ENCODE measurements at regions not wholly inside any gene's neighbourhood (a gene's known extent, or its start where the extent isn't known, plus 50 kb on each side); places are given as distances from the start of the nearest gene placed in this dataset.
"Not testable (repeated sequence)": the region's sequence is repeated elsewhere in the genome, so short reads cannot be mapped to it uniquely, and the experiment has no call there.

DNA sequence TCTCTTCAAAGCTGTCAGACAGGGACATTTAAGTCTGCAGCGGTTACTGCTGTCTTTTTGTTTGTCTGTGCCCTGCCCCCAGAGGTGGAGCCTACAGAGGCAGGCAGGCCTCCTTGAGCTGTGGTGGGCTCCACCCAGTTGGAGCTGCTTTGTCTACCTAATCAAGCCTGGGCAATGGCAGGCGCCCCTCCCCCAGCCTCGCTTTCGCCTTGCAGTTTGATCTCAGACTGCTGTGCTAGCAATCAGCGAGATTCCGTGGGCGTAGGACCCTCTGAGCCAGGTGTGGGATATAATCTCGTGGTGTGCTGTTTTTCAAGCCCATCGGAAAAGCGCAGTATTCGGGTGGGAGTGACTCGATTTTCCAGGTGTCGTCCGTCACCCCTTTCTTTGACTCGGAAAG lies 648.1 kb upstream of the RAG2 start:
- POLR2A ChIA-PET; in situ Hi-C loops (cut with MboI); RAD21 ChIA-PET (ENCODE audit: unreplicated experiment); H3K9ac ChIP-seq (ENCODE audit: control insufficient read depth, insufficient read depth, low read length); H3K4me1 ChIP-seq (ENCODE audit: control insufficient read depth, insufficient read depth, low read length); H3K4me2 ChIP-seq (ENCODE audit: control insufficient read depth, insufficient read depth); H2AFZ ChIP-seq (ENCODE audit: control insufficient read depth, low read depth, low read length); H3K27me3 ChIP-seq (replicated peaks in 1 of 2; ENCODE audit: control insufficient read depth in 2 of 2, insufficient read depth in 2 of 2, low read length in 1 of 2); H3K79me2 ChIP-seq (ENCODE audit: control insufficient read depth, insufficient read depth, low read length); DNase-seq (ENCODE audit: low read depth, low spot score); BruUV-seq (replicated peaks); ATAC-seq; H3K27ac ChIP-seq (ENCODE audit: control insufficient read depth, insufficient read depth); H4K20me1 ChIP-seq (ENCODE audit: control insufficient read depth, insufficient read depth); CTCF ChIA-PET; H3K4me3 ChIP-seq; H3K9me3 ChIP-seq (replicated peaks; ENCODE audit: control insufficient read depth, insufficient read depth, low read length); SMC1A ChIA-PET (ENCODE audit: uncharacterized antibody, unreplicated experiment); intact Hi-C loops (cut with micrococcal nuclease; ENCODE audit: unreplicated experiment); FAIRE-seq; H3K36me3 ChIP-seq (ENCODE audit: control insufficient read depth in 2 of 2, insufficient read depth in 2 of 2, low read length in 1 of 2): not testable (repeated sequence)
- 63% methylated on average over 14 of the region's 15 CpGs for WGBS (ENCODE audit: insufficient coverage, insufficient replicate concordance, low lambda C conversion rate, missing lambda C conversion rate)

DNA sequence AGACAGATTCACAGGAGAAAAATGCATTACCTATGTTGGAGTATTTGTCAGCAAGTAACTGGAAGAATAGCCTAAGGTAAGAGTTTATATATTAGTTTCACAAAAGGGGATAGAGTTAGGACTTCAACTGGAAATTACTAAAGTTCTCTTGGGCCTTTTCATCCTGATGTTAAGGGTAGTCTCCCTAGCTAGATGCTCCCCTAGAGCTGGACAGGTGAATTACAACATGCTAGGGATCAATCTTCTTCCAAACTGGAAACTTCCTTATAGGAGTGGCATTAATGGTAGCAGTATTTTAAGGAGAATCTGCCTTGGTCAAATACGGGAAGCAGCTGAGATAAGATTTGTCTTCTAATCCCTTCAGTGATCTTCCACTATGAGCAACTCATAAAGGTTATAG lies 632.8 kb upstream of the RAG2 start:
- H3K27me3 ChIP-seq (replicated peaks in 1 of 2; ENCODE audit: control insufficient read depth in 2 of 2, insufficient read depth in 2 of 2, low read length in 1 of 2), result no peaks in the 10 kb centered on the region
- RAD21 ChIA-PET (ENCODE audit: unreplicated experiment), result no interaction called here
- H3K4me2 ChIP-seq (ENCODE audit: control insufficient read depth, insufficient read depth), result no peak overlapping the region
- SMC1A ChIA-PET (ENCODE audit: uncharacterized antibody, unreplicated experiment), result no interaction called here
- H3K27ac ChIP-seq (ENCODE audit: control insufficient read depth, insufficient read depth), result no peak overlapping the region
- in situ Hi-C loops (cut with MboI) (no loop called here), intact Hi-C loops (cut with micrococcal nuclease; ENCODE audit: unreplicated experiment) (no loop called here)
- no TSS peak for BruUV-seq (replicated peaks)
- no peak overlapping the region for H3K9ac ChIP-seq (ENCODE audit: control insufficient read depth, insufficient read depth, low read length)
- FAIRE-seq (no peak), ATAC-seq (no peak), DNase-seq (ENCODE audit: low read depth, low spot score) (no peak)
- POLR2A ChIA-PET, result no interaction called here
- no peaks in the 10 kb centered on the region for H4K20me1 ChIP-seq (ENCODE audit: control insufficient read depth, insufficient read depth)
- WGBS (ENCODE audit: insufficient coverage, insufficient replicate concordance, low lambda C conversion rate, missing lambda C conversion rate), result 30% methylated on average over 1 of the region's 1 CpG
- H3K4me3 ChIP-seq, result no peak overlapping the region
- H3K4me1 ChIP-seq (ENCODE audit: control insufficient read depth, insufficient read depth, low read length), result no peaks in the 10 kb centered on the region
- H3K79me2 ChIP-seq (ENCODE audit: control insufficient read depth, insufficient read depth, low read length), result no peaks in the 10 kb centered on the region
- no peaks in the 10 kb centered on the region for H3K9me3 ChIP-seq (replicated peaks; ENCODE audit: control insufficient read depth, insufficient read depth, low read length)
- CTCF ChIA-PET, result no interaction called here
- H3K36me3 ChIP-seq (ENCODE audit: control insufficient read depth in 2 of 2, insufficient read depth in 2 of 2, low read length in 1 of 2), result no peaks in the 10 kb centered on the region
- TF ChIP-seq, protein P1, sequence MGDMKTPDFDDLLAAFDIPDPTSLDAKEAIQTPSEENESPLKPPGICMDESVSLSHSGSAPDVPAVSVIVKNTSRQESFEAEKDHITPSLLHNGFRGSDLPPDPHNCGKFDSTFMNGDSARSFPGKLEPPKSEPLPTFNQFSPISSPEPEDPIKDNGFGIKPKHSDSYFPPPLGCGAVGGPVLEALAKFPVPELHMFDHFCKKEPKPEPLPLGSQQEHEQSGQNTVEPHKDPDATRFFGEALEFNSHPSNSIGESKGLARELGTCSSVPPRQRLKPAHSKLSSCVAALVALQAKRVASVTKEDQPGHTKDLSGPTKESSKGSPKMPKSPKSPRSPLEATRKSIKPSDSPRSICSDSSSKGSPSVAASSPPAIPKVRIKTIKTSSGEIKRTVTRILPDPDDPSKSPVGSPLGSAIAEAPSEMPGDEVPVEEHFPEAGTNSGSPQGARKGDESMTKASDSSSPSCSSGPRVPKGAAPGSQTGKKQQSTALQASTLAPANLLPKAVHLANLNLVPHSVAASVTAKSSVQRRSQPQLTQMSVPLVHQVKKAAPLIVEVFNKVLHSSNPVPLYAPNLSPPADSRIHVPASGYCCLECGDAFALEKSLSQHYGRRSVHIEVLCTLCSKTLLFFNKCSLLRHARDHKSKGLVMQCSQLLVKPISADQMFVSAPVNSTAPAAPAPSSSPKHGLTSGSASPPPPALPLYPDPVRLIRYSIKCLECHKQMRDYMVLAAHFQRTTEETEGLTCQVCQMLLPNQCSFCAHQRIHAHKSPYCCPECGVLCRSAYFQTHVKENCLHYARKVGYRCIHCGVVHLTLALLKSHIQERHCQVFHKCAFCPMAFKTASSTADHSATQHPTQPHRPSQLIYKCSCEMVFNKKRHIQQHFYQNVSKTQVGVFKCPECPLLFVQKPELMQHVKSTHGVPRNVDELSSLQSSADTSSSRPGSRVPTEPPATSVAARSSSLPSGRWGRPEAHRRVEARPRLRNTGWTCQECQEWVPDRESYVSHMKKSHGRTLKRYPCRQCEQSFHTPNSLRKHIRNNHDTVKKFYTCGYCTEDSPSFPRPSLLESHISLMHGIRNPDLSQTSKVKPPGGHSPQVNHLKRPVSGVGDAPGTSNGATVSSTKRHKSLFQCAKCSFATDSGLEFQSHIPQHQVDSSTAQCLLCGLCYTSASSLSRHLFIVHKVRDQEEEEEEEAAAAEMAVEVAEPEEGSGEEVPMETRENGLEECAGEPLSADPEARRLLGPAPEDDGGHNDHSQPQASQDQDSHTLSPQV (IDR thresholded peaks at IDR 0.05), result no peak
- TF ChIP-seq NFYA (IDR thresholded peaks at IDR 0.05; ENCODE audit: borderline replicate concordance, low read depth, low read length) (no peak), HDAC2 (IDR thresholded peaks at IDR 0.05) (no peak), MTA2 (IDR thresholded peaks at IDR 0.05; ENCODE audit: low read depth) (no peak)
- TF ChIP-seq, protein P2, sequence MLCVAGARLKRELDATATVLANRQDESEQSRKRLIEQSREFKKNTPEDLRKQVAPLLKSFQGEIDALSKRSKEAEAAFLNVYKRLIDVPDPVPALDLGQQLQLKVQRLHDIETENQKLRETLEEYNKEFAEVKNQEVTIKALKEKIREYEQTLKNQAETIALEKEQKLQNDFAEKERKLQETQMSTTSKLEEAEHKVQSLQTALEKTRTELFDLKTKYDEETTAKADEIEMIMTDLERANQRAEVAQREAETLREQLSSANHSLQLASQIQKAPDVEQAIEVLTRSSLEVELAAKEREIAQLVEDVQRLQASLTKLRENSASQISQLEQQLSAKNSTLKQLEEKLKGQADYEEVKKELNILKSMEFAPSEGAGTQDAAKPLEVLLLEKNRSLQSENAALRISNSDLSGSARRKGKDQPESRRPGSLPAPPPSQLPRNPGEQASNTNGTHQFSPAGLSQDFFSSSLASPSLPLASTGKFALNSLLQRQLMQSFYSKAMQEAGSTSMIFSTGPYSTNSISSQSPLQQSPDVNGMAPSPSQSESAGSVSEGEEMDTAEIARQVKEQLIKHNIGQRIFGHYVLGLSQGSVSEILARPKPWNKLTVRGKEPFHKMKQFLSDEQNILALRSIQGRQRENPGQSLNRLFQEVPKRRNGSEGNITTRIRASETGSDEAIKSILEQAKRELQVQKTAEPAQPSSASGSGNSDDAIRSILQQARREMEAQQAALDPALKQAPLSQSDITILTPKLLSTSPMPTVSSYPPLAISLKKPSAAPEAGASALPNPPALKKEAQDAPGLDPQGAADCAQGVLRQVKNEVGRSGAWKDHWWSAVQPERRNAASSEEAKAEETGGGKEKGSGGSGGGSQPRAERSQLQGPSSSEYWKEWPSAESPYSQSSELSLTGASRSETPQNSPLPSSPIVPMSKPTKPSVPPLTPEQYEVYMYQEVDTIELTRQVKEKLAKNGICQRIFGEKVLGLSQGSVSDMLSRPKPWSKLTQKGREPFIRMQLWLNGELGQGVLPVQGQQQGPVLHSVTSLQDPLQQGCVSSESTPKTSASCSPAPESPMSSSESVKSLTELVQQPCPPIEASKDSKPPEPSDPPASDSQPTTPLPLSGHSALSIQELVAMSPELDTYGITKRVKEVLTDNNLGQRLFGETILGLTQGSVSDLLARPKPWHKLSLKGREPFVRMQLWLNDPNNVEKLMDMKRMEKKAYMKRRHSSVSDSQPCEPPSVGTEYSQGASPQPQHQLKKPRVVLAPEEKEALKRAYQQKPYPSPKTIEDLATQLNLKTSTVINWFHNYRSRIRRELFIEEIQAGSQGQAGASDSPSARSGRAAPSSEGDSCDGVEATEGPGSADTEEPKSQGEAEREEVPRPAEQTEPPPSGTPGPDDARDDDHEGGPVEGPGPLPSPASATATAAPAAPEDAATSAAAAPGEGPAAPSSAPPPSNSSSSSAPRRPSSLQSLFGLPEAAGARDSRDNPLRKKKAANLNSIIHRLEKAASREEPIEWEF (IDR thresholded peaks at IDR 0.05; ENCODE audit: insufficient replicate concordance, low read depth, low read length), result no peak
- TF ChIP-seq, protein P3, sequence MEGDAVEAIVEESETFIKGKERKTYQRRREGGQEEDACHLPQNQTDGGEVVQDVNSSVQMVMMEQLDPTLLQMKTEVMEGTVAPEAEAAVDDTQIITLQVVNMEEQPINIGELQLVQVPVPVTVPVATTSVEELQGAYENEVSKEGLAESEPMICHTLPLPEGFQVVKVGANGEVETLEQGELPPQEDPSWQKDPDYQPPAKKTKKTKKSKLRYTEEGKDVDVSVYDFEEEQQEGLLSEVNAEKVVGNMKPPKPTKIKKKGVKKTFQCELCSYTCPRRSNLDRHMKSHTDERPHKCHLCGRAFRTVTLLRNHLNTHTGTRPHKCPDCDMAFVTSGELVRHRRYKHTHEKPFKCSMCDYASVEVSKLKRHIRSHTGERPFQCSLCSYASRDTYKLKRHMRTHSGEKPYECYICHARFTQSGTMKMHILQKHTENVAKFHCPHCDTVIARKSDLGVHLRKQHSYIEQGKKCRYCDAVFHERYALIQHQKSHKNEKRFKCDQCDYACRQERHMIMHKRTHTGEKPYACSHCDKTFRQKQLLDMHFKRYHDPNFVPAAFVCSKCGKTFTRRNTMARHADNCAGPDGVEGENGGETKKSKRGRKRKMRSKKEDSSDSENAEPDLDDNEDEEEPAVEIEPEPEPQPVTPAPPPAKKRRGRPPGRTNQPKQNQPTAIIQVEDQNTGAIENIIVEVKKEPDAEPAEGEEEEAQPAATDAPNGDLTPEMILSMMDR (IDR thresholded peaks at IDR 0.05 in 2 of 3, conservative IDR thresholded peaks at IDR 0.05 in 1 of 3; ENCODE audit: control insufficient read depth in 2 of 3, extremely low read depth in 1 of 3, insufficient read depth in 1 of 3, low read depth in 3 of 3, low read length in 3 of 3), result 0 out of 6 replicates have a peak, but pooled peaks of 1 of the 3 experiments have one; percentile 9
- H2AFZ ChIP-seq (ENCODE audit: control insufficient read depth, low read depth, low read length), result no peak overlapping the region

All from GM12878 (cell line).